GM12865 (cell line): ENCODE measurements at regions not wholly inside any gene's neighbourhood (a gene's known extent, or its start where the extent isn't known, plus 50 kb on each side); places are given as distances from the start of the nearest gene placed in this dataset.

Source experiments
- DNase-seq: peaks from one replicate; pipeline ENCODE4 v3.0.0; 2010; ENCODE audit warnings: low read depth
- H3K4me3 ChIP-seq: 2 replicates; pipeline ENCODE4 v1.5.1; 2011; ENCODE audit warnings: mild to moderate bottlenecking, low read depth, low read length, control low read depth
- CTCF ChIP-seq: IDR thresholded peaks from 2 replicates; pipeline ENCODE4 v1.5.1; 2011; ENCODE audit warnings: low read length, control low read depth, low read depth, inconsistent platforms; ENCODE audit not compliant: insufficient read depth; ENCODE audit errors: missing control alignments

GRCh38 chr2:236661061-236661761 is 91.6 kb downstream of the ACKR3 start:
- no peak for DNase-seq
- H3K4me3 ChIP-seq, result no peak overlapping the region
- TF ChIP-seq CTCF, result no peak

GRCh38 chr2:236661762-236662110 is 92.1 kb downstream of the ACKR3 start:
- no peak overlapping the region for H3K4me3 ChIP-seq
- DNase-seq, result no peak
- no peak for TF ChIP-seq CTCF

GRCh38 chr2:236662231-236663185 is 92.9 kb downstream of the ACKR3 start:
- H3K4me3 ChIP-seq, result no peak overlapping the region
- no peak for DNase-seq
- TF ChIP-seq CTCF, result no peak

- no peak overlapping the region for H3K4me3 ChIP-seq
- no peak for DNase-seq
- TF ChIP-seq CTCF, result no peak
Observed at GRCh38 chr2:236663287-236664101, 93.9 kb downstream of the ACKR3 start.

- H3K4me3 ChIP-seq, result no peak overlapping the region
- no peak for TF ChIP-seq CTCF
Observed at GRCh38 chr2:236664136-236664535, 94.5 kb downstream of the ACKR3 start.

GRCh38 chr2:236665101-236665500 is 95.5 kb downstream of the ACKR3 start:
- no peak for TF ChIP-seq CTCF
- no peak for DNase-seq
- no peak overlapping the region for H3K4me3 ChIP-seq

More at GRCh38 chr2:236664136-236664535, 94.5 kb downstream of the ACKR3 start:
- DNase-seq, result no peak
